ENCODE measurements at regions not wholly inside any gene's neighbourhood (a gene's known extent, or its start where the extent isn't known, plus 50 kb on each side); places are given as distances from the start of the nearest gene placed in this dataset.

GRCh38 chr9:87184956-87185642, 237.8 kb upstream of the GAS1 start:
- Histone ChIP-seq H3K9me3 (peaks cover 0 to 6% (median 0%) of the 10 kb centered on the region in 4 donors), H3K4me1 (no peaks in the 10 kb centered on the region), H3K36me3 (no peaks in the 10 kb centered on the region), H3K4me3 (no peak overlapping the region), H3K27ac (no peak overlapping the region), H3K27me3 (no peaks in the 10 kb centered on the region)
- WGBS, 5 donors: 78 to 87% (median 84%) methylated on average over 6 of the region's 6 CpGs
- intact Hi-C loops (cut with DNase I; ENCODE audit: low total_unique reads): no loop called here
- no peak for DNase-seq
- TF ChIP-seq POLR2A (IDR thresholded peaks at IDR 0.05) (no peak), POLR2AphosphoS5 (IDR thresholded peaks at IDR 0.05) (no peak), CTCF (IDR thresholded peaks at IDR 0.05) (no peak), EP300 (IDR thresholded peaks at IDR 0.05) (no peak)

DNA sequence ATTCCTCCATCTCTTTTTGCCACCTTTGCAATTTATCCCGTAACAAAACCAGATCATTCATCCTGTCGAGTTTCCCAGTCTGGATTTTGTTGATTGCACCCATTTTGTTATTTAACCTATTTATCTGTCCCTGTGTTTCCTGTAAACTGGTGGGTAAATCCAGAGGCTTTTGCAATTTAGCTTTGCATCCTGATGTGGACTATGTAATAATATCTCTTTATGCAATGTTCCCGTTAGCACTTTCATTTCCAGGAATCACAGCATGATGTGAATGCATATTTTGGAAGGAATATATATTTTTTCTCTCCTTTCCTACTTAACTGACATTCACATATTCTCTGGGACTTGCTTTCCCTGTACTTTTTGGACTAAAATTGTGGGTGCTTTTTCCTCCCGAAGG, 240.3 kb upstream of the GAS1 start:
- no peaks in the 10 kb centered on the region for H3K36me3 ChIP-seq
- intact Hi-C loops (cut with DNase I; ENCODE audit: low total_unique reads): no loop called here
- WGBS, 5 donors: 82 to 89% (median 85%) methylated on average over 4 of the region's 4 CpGs

DNA sequence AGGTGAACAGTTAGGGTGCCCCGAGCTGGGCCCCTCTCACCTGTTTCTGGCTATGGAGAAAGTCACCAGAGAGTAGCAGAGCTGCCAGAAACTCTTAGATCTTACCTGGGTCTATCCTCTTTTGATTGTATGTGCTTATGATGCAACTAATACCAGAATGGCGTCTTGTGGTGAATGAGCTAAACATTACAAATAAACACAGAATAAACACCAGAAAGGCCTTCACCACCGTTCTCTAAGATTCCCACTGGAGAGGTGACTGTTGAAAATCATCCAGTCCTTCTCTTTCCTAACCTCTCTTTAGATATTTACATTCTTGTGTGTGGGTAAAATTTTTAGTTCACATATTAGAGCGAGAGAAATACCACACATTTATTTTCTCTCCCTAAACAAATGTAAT, 241.7 kb upstream of the GAS1 start:
- 69 to 80% (median 75%) methylated on average over 4 of the region's 4 CpGs for WGBS, 5 donors

More for the DNA sequence above, 240.3 kb upstream of the GAS1 start:
- no peak overlapping the region for H3K27ac ChIP-seq
- no peaks in the 10 kb centered on the region for H3K4me1 ChIP-seq
- no peaks in the 10 kb centered on the region for H3K27me3 ChIP-seq
- H3K4me3 ChIP-seq: no peak overlapping the region
- H3K9me3 ChIP-seq: peaks cover 0 to 4% (median 0%) of the 10 kb centered on the region in 4 donors
- TF ChIP-seq CTCF (IDR thresholded peaks at IDR 0.05): no peak
- TF ChIP-seq POLR2AphosphoS5 (IDR thresholded peaks at IDR 0.05): no peak
- no peak for TF ChIP-seq POLR2A (IDR thresholded peaks at IDR 0.05)
- TF ChIP-seq EP300 (IDR thresholded peaks at IDR 0.05): no peak
- DNase-seq: no peak

GRCh38 chr9:87193151-87193550, 245.8 kb upstream of the GAS1 start:
- WGBS, 5 donors: 88 to 100% (median 91%) methylated on average over 1 of the region's 1 CpG
- no peaks in the 10 kb centered on the region for H3K9me3 ChIP-seq

More for the DNA sequence above, 241.7 kb upstream of the GAS1 start:
- Histone ChIP-seq H3K27me3 (no peaks in the 10 kb centered on the region), H3K4me3 (no peak overlapping the region), H3K27ac (no peak overlapping the region), H3K4me1 (peaks cover 0 to 7% (median under 1%) of the 10 kb centered on the region in 4 donors), H3K36me3 (no peaks in the 10 kb centered on the region), H3K9me3 (no peaks in the 10 kb centered on the region)
- intact Hi-C loops (cut with DNase I; ENCODE audit: low total_unique reads): no loop called here
- DNase-seq: no peak
- no peak for TF ChIP-seq POLR2AphosphoS5 (IDR thresholded peaks at IDR 0.05)
- TF ChIP-seq EP300 (IDR thresholded peaks at IDR 0.05): no peak
- TF ChIP-seq POLR2A (IDR thresholded peaks at IDR 0.05): no peak
- TF ChIP-seq CTCF (IDR thresholded peaks at IDR 0.05): no peak

More at GRCh38 chr9:87193151-87193550, 245.8 kb upstream of the GAS1 start:
- Histone ChIP-seq H3K4me3 (no peak overlapping the region), H3K36me3 (no peaks in the 10 kb centered on the region), H3K27ac (no peak overlapping the region), H3K4me1 (peaks cover 0 to 18% (median 9%) of the 10 kb centered on the region in 4 donors), H3K27me3 (peaks cover 0 to 10% (median 0%) of the 10 kb centered on the region in 3 donors)
- TF ChIP-seq EP300 (IDR thresholded peaks at IDR 0.05): no peak
- intact Hi-C loops (cut with DNase I; ENCODE audit: low total_unique reads): no loop called here
- DNase-seq: no peak

Measured in stomach (tissue), 8 donors.